Fibroblast of the conjunctiva (primary cell): ENCODE measurements at regions not wholly inside any gene's neighbourhood (a gene's known extent, or its start where the extent isn't known, plus 50 kb on each side); places are given as distances from the start of the nearest gene placed in this dataset.

Experiments used
- DNase-seq: peaks from one replicate; pipeline ENCODE4 v3.0.0-alpha.2; 2010; ENCODE audit warnings: low read depth

- DNase-seq, result no peak
These were observed 355.4 kb upstream of the GULP1 start for GRCh38 chr2:187936228-187936627.

- no peak for DNase-seq
These were observed 352.5 kb upstream of the GULP1 start for GRCh38 chr2:187939180-187939579.

GRCh38 chr2:187942876-187943275 is 348.8 kb upstream of the GULP1 start:
- peak; percentile 17 for DNase-seq

GRCh38 chr2:187943772-187944369 is 347.8 kb upstream of the GULP1 start:
- no peak for DNase-seq

GRCh38 chr2:187949859-187950258 is 341.8 kb upstream of the GULP1 start:
- no peak for DNase-seq

- DNase-seq, result no peak
These were observed 340.0 kb upstream of the GULP1 start for GRCh38 chr2:187951470-187952218.

- DNase-seq, result no peak
These were observed 334.7 kb upstream of the GULP1 start for GRCh38 chr2:187956906-187957534.

GRCh38 chr2:187959821-187960220 is 331.9 kb upstream of the GULP1 start:
- no peak for DNase-seq

- DNase-seq, result no peak
These were observed 329.1 kb upstream of the GULP1 start for GRCh38 chr2:187962538-187962937.

- DNase-seq, result no peak
These were observed 326.9 kb upstream of the GULP1 start for GRCh38 chr2:187964746-187965145.

- no peak for DNase-seq
These were observed 324.8 kb upstream of the GULP1 start for GRCh38 chr2:187966924-187967323.

GRCh38 chr2:187971893-187972292 is 319.8 kb upstream of the GULP1 start:
- DNase-seq, result no peak

- no peak for DNase-seq
These were observed 315.3 kb upstream of the GULP1 start for GRCh38 chr2:187976259-187976985.

- no peak for DNase-seq
These were observed 314.7 kb upstream of the GULP1 start for GRCh38 chr2:187976986-187977333.

- no peak for DNase-seq
These were observed 313.3 kb upstream of the GULP1 start for GRCh38 chr2:187978356-187978755.

GRCh38 chr2:187982668-187983067 is 309.0 kb upstream of the GULP1 start:
- DNase-seq, result peak; percentile 55

- DNase-seq, result no peak
These were observed 306.5 kb upstream of the GULP1 start for GRCh38 chr2:187985195-187985594.

GRCh38 chr2:187985923-187986322 is 305.8 kb upstream of the GULP1 start:
- no peak for DNase-seq

GRCh38 chr2:187986390-187987105 is 305.1 kb upstream of the GULP1 start:
- no peak for DNase-seq

- DNase-seq, result no peak
These were observed 303.3 kb upstream of the GULP1 start for GRCh38 chr2:187988348-187988747.

- no peak for DNase-seq
These were observed 301.6 kb upstream of the GULP1 start for GRCh38 chr2:187989925-187990623.

- no peak for DNase-seq
These were observed 300.3 kb upstream of the GULP1 start for GRCh38 chr2:187991389-187991788.
